ENCODE measurements at regions not wholly inside any gene's neighbourhood (a gene's known extent, or its start where the extent isn't known, plus 50 kb on each side); places are given as distances from the start of the nearest gene placed in this dataset.

GRCh38 chrX:4932790-4933189 lies 1219.3 kb upstream of the PRKX start:
- no peak for TF ChIP-seq TSC22D4 (tag; IDR thresholded peaks at IDR 0.05)
- no peak for TF ChIP-seq TAF1 (IDR thresholded peaks at IDR 0.05; ENCODE audit: control insufficient read depth, extremely low read depth, insufficient read depth, low read length, severe bottlenecking)
- TF ChIP-seq POLR2A (conservative IDR thresholded peaks at IDR 0.05): no peak
- TF ChIP-seq SP1 (CRISPR knock-in tag; IDR thresholded peaks at IDR 0.05): no peak
- no peak for TF ChIP-seq EGR1 (conservative IDR thresholded peaks at IDR 0.05)
- no peak for TF ChIP-seq MNT (conservative IDR thresholded peaks at IDR 0.05)
- no peak for TF ChIP-seq MTA1 (IDR thresholded peaks at IDR 0.05; ENCODE audit: borderline replicate concordance)
- no peak for TF ChIP-seq ATF1 (CRISPR knock-in tag; IDR thresholded peaks at IDR 0.05)
- TF ChIP-seq ATF1 (tag; IDR thresholded peaks at IDR 0.05): no peak
- no peak for TF ChIP-seq RAD21 (CRISPR knock-in tag; conservative IDR thresholded peaks at IDR 0.05 in 1 of 2, IDR thresholded peaks at IDR 0.05 in 1 of 2)
- no peak for TF ChIP-seq POLR2AphosphoS5 (IDR thresholded peaks at IDR 0.05; ENCODE audit: control insufficient read depth, insufficient read depth, low read depth, low read length)
- no peak for TF ChIP-seq CTCF (IDR thresholded peaks at IDR 0.05 in 2 of 3, conservative IDR thresholded peaks at IDR 0.05 in 1 of 3; ENCODE audit: insufficient read depth in 2 of 3, low read depth in 1 of 3, low read length in 3 of 3)
